AG04450 (cell line): ENCODE measurements at regions not wholly inside any gene's neighbourhood (a gene's known extent, or its start where the extent isn't known, plus 50 kb on each side); places are given as distances from the start of the nearest gene placed in this dataset.
A peak's percentile ranks its signal among the peaks of the same experiment; 100 is the strongest.

Experiments used
- CTCF ChIA-PET: fragments of 300-600, 350-600 bp; formaldehyde crosslinking; extraction: SDS; loops from one replicate; lab custom pipeline; 2022; ENCODE audit warnings: antibody characterized with exemption, inconsistent platforms; lab: Charles Lee
- POLR2A ChIA-PET: fragments of 350-600 bp; formaldehyde crosslinking; extraction: SDS; loops from one replicate; lab custom pipeline; 2021; ENCODE audit warnings: antibody characterized with exemption, inconsistent platforms; lab: Yijun Ruan, JAX
- DNase-seq: peaks from one replicate; pipeline ENCODE4 v3.0.0-alpha.2; 2011; ENCODE audit warnings: low read depth, low spot score
- H3K27ac ChIP-seq: one replicate; pipeline ENCODE4 v1.5.1; 2012; ENCODE audit warnings: low read depth, low read length, control low read depth
- H3K27me3 ChIP-seq: one replicate; pipeline ENCODE4 v1.6.0; 2012; ENCODE audit warnings: low read length; ENCODE audit not compliant: control insufficient read depth, insufficient read depth
- H3K4me3 ChIP-seq: 2 replicates; pipeline ENCODE4 v1.5.1; 2011; ENCODE audit warnings: mild to moderate bottlenecking, low read depth, low read length, control low read depth
- H3K9me3 ChIP-seq: 2 replicates; pipeline ENCODE4 v1.5.1; 2012; ENCODE audit warnings: low read length; ENCODE audit not compliant: control insufficient read depth, insufficient read depth
- TF ChIP-seq, protein P1 (sequence below): IDR thresholded peaks from 2 replicates; pipeline ENCODE4 v1.5.1; 2011; ENCODE audit warnings: low read depth, low read length, control low read depth, inconsistent platforms

DNA sequence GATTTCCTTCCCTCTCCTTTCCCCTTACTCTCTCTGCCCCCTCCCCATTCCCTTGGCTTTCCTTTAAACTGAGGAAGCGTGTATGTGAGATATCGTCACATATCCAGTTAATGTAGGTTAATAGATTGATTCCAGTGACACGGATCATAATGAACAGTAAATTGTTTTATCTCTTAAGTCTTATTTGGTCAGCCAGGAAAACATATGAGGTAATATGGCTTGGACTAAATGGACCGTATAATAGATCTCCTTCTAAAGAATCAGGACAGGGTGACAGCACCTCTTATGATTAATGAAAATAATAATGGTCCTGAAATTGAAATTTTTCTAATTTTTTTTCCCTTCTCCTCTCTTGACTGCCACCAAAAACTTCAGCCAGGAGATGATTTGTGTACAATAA, 779.8 kb upstream of the NR2F2 start:
- H3K4me3 ChIP-seq, result no peak overlapping the region
- DNase-seq, result no peak
- ChIA-PET CTCF (no interaction called here), POLR2A (no interaction called here)
- H3K9me3 ChIP-seq, result no peaks in the 10 kb centered on the region
- TF ChIP-seq, protein P1, sequence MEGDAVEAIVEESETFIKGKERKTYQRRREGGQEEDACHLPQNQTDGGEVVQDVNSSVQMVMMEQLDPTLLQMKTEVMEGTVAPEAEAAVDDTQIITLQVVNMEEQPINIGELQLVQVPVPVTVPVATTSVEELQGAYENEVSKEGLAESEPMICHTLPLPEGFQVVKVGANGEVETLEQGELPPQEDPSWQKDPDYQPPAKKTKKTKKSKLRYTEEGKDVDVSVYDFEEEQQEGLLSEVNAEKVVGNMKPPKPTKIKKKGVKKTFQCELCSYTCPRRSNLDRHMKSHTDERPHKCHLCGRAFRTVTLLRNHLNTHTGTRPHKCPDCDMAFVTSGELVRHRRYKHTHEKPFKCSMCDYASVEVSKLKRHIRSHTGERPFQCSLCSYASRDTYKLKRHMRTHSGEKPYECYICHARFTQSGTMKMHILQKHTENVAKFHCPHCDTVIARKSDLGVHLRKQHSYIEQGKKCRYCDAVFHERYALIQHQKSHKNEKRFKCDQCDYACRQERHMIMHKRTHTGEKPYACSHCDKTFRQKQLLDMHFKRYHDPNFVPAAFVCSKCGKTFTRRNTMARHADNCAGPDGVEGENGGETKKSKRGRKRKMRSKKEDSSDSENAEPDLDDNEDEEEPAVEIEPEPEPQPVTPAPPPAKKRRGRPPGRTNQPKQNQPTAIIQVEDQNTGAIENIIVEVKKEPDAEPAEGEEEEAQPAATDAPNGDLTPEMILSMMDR, result no peak
- no peaks in the 10 kb centered on the region for H3K27me3 ChIP-seq
- no peak overlapping the region for H3K27ac ChIP-seq

DNA sequence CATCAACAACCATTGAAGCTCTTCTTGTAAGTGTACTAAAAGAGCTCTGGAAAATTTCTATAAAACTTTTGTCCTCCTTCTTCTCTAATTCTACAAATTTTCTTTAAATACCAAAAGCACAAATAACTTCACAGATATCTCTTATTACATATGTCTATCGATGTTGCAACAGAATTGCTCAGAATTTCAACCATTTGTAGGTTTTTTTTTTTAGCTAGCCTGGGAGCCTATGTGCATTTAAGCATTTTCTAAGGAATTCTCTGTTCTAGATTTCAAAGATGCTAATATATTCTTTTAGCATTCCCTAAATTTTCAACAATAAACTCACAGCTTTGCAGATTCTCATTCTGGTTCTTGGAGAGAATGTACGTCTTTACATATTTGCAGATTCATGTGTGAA, 774.3 kb upstream of the NR2F2 start:
- no peak for DNase-seq
- ChIA-PET POLR2A (no interaction called here), CTCF (interaction anchor here (0.5 to 1.3 kb wide), 3 partner anchors 345 to 771 kb away, joined by 3 read pairs; no protein-coding TSS in a partner anchor)
- no peak overlapping the region for H3K4me3 ChIP-seq
- TF ChIP-seq, protein P1, result no peak
- no peak overlapping the region for H3K27ac ChIP-seq
- no peaks in the 10 kb centered on the region for H3K27me3 ChIP-seq
- no peaks in the 10 kb centered on the region for H3K9me3 ChIP-seq

DNA sequence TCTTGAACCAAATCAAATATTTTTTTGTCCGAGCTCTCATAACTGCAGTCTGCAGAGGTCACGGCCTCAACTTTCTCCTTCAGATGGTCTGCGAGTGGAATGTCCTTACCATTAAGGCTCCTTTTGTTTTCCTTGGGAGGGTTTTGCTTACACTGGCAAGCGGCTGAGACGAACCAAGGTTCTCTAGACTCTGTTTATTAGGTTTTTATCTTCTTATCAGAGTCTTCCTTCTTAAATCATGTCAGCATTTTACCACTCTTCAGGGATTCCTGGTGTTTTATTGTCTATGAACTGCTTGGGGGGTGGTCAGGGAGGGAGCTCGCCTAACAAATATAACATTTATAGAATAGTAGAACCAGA, 773.7 kb upstream of the NR2F2 start:
- no peak for DNase-seq
- Histone ChIP-seq H3K27ac (peak overlapping the region; percentile 67), H3K27me3 (no peaks in the 10 kb centered on the region), H3K9me3 (no peaks in the 10 kb centered on the region), H3K4me3 (no peak overlapping the region)
- POLR2A ChIA-PET, result no interaction called here
- TF ChIP-seq, protein P1, result no peak
- CTCF ChIA-PET, result interaction anchor here (1.3 kb wide), 1 partner anchor 770 kb away, joined by 3 read pairs; no protein-coding TSS in a partner anchor

DNA sequence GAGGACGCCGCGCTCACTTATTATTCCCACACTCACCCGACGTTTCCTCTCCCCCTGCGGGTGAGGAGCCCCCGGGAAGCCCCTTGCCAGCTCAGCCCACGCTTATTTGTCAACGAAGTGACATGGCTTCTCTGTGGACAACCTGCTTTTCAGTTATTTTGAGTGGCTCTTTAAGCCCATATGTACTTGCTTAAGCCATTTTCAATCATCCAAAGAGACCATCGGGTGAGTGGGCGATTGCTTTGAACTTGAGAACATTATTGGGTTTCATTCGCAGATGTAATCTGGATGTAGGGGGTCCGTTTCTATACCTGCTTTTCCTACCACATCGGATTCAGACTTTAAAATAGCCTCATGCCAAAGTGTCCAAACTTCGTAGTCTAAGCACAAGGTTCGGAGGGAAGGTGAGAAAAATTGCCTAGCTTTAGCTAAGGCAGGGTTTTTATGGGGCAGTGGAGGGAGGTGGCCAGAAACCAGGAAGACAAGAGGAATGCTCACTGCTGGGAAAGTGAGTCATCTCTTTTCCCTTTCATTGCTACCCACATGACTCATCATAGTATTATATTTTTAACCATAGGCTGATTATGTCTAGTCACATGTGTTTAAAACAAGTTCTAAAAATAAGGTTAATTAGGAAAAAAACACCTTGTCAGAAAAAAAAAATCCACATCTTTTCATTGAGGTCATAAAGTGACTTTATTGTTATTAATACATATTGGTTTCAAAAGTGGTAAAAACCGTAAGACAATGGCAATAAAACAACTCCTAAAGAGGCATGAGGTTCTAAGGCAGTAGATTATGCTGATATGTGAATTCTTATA, 773.1 kb upstream of the NR2F2 start:
- no peaks in the 10 kb centered on the region for H3K9me3 ChIP-seq
- H3K4me3 ChIP-seq, result no peak overlapping the region
- peak; percentile 61 for DNase-seq
- peak overlapping the region; percentile 67 for H3K27ac ChIP-seq
- no peaks in the 10 kb centered on the region for H3K27me3 ChIP-seq
- CTCF ChIA-PET, result no interaction called here
- POLR2A ChIA-PET, result interaction anchor here (0.7 kb wide), 1 partner anchor 11 kb away, joined by 4 read pairs; no protein-coding TSS in a partner anchor
- TF ChIP-seq, protein P1, result no peak

DNA sequence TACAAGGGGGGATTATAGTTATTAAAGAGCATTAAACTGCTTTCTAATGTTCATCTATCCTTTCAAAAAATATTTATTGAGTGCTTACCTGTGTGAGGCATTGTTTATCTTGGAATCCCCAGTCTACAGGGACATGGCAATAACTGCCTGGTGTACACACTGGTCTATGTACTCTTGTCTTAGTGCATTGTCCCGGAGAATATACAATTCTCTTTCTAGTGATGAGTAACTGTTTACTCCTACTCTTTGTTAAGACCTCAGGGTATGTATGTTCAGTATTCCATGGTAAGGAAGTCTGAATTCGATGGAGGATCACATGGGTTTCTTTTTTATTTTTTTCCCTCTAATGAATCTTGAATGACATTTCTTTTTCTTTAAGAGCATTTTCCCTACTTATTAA, 772.4 kb upstream of the NR2F2 start:
- no peaks in the 10 kb centered on the region for H3K9me3 ChIP-seq
- ChIA-PET POLR2A (no interaction called here), CTCF (interaction anchor here (0.6 kb wide), 1 partner anchor 249 kb away, joined by 5 read pairs; no protein-coding TSS in a partner anchor)
- H3K4me3 ChIP-seq, result no peak overlapping the region
- no peak for DNase-seq
- TF ChIP-seq, protein P1, result no peak
- no peak overlapping the region for H3K27ac ChIP-seq
- H3K27me3 ChIP-seq, result no peaks in the 10 kb centered on the region
